Posterior vena cava (tissue), 2 donors: ENCODE measurements at regions not wholly inside any gene's neighbourhood (a gene's known extent, or its start where the extent isn't known, plus 50 kb on each side); places are given as distances from the start of the nearest gene placed in this dataset.

Experiments used
- DNase-seq: peaks from one replicate; pipeline ENCODE4 v3.0.0-alpha.2; 2020; ENCODE audit warnings: low spot score
- intact Hi-C, 2 donors: fragments of 100-400 bp; cut with DNase I; formaldehyde crosslinking; loops; one replicate each; pipeline versions ENCODE4 v1.14.1 to v1.14.2; 2022 to 2023
- donor health status: DM: yes; HTN: yes; CAD: no.
- donor health status: DM: yes; HTN: yes; CAD: no.

- DNase-seq, result no peak
- intact Hi-C loops, result no loop called here
Measured at GRCh38 chr13:33743438-33744368, 74.2 kb upstream of the RFC3 start.

GRCh38 chr13:33744589-33745369 is 73.2 kb upstream of the RFC3 start:
- intact Hi-C loops, result no loop called here
- DNase-seq, result no peak

DNA sequence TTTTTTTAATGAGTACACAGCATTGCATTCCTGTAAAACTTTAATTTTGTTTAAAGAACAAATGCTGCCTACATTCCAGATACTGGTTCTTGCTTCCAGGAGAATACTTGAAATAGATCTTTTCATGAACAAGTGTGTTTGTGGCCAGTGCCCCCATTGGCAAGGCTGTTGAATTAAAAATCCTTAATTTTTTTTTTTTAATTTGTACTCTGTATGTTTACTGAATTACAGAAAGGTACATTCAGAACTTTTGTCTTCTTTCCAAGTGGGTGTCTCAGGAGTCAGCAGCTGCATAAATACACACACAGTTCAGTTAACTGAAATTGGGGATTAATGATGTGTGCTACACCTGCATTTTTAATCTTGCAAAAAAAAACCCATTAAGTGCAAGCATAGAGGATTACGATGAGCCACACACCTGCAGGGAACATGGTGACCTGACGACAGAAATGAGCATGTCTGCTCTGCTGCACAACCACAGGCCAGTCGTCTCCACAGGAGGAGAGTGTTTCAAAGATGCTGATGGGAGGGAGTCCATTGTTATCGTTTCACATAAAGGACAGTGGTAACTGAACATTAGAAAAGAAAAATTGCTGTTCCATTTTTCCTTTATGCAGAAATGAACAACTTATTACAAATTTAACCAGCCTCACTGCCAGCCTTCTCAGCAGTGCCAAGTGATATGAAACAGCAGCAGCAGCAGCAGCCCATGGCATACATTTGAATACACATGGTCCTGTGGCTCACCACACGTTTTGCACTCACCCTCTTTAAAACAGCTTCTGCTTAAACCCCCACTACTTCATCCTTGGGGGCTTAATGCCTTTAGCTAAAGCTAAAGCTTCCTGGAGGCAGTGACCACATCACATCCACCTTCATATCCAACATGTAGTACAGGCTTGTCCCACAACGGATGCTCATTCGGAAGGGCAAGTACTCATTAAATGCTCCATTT is 72.3 kb upstream of the RFC3 start:
- no peak for DNase-seq
- intact Hi-C loops, result no loop called here

GRCh38 chr13:33746867-33747266 is 71.1 kb upstream of the RFC3 start:
- intact Hi-C loops, result no loop called here

DNA sequence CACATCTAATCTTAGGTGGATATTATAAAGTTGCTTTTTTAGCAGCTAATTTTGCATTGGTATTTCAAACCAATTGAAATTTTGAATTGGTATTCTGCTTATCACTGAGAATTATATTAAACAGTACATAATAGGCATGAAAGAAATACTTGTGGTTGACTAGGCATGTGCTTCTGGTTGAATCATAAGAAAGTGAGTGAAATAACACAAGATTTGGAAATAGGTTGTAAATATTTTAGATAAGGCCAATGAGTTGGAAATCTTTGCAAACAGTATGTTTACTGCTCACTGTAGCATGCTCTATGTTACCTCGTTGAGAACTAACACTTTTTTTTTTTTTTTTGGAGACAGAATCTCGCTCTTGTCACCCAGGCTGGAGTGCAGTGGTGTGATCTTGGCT is 66.8 kb upstream of the RFC3 start:
- intact Hi-C loops, result no loop called here
- DNase-seq, result no peak

More at GRCh38 chr13:33746867-33747266, 71.1 kb upstream of the RFC3 start:
- no peak for DNase-seq

DNA sequence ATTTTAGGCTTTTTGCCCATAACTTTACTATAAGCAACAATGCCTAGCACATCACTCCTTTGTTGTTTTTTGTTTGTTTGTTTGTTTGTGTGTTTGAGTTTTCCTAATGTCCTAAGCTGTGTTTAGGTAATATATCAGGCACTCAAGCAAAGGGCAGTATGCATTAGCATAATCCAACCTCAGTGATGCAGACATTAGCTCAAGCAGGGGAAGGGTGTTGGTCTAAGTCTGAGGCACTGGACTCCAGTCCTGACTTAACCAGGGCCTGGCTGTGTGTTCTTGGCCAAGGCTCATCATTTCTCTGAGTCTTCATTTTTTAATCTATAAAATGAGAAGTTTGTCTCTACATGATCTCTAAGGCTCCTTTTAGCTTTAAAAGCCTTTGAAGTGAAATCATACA is 65.9 kb upstream of the RFC3 start:
- intact Hi-C loops, result no loop called here
- DNase-seq, result no peak

GRCh38 chr13:33752597-33752996 is 65.4 kb upstream of the RFC3 start:
- no peak for DNase-seq
- intact Hi-C loops, result no loop called here

DNA sequence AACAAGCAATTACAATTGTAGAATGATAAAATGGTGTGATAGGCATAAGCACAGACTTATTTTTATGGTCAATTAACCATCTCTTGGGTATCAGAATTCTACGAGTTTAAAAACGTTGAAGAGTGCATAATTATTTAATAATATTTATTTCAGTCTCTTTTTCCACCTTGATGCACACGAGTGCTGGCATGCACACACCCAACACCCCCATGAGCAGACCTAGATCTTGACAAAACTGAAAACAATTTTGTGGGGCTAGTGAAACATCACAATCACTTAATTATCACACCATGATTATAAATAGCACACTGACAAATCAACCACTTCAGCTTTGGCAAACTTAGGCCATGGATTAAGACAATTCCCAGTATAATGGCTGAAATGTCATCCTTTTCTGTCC is 61.0 kb upstream of the RFC3 start:
- no peak for DNase-seq
- intact Hi-C loops, result no loop called here

GRCh38 chr13:33757713-33758112 is 60.2 kb upstream of the RFC3 start:
- DNase-seq, result no peak

GRCh38 chr13:33758113-33758512 is 59.8 kb upstream of the RFC3 start:
- intact Hi-C loops, result no loop called here
- DNase-seq, result no peak

More at GRCh38 chr13:33757713-33758112, 60.2 kb upstream of the RFC3 start:
- intact Hi-C loops, result no loop called here

- no peak for DNase-seq
- intact Hi-C loops, result loop anchor here in 1 of 2 donors (5.0 kb wide), 1 partner anchor 1669 kb away; no protein-coding TSS in a partner anchor
Measured at GRCh38 chr13:33761740-33762139, 56.2 kb upstream of the RFC3 start.

DNA sequence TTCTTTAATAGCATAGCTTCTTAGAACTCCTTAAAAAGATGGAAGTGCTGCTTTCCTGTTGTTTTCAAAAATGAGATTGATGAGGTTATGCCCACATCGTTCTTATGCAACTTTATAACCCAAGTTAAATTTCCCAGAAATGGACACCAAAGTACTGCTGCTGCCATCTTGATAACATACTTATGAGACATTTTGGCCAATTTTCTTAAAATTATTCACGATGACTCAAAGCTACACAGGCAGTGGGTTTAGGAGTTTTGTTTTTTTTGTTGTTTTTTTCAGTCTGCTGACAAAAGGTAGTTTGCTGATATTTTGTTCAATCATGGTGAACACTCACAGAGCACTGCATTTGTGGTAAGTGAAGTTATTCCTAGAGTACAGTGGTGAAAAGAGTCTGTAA is 54.9 kb upstream of the RFC3 start:
- intact Hi-C loops, result loop anchor here in 1 of 2 donors (5.0 kb wide), 1 partner anchor 1671 kb away; no protein-coding TSS in a partner anchor
- no peak for DNase-seq

- intact Hi-C loops, result loop anchor here in 1 of 2 donors (5.0 kb wide), 1 partner anchor 1672 kb away; no protein-coding TSS in a partner anchor
- DNase-seq, result no peak
Measured at GRCh38 chr13:33764716-33765115, 53.2 kb upstream of the RFC3 start.

DNA sequence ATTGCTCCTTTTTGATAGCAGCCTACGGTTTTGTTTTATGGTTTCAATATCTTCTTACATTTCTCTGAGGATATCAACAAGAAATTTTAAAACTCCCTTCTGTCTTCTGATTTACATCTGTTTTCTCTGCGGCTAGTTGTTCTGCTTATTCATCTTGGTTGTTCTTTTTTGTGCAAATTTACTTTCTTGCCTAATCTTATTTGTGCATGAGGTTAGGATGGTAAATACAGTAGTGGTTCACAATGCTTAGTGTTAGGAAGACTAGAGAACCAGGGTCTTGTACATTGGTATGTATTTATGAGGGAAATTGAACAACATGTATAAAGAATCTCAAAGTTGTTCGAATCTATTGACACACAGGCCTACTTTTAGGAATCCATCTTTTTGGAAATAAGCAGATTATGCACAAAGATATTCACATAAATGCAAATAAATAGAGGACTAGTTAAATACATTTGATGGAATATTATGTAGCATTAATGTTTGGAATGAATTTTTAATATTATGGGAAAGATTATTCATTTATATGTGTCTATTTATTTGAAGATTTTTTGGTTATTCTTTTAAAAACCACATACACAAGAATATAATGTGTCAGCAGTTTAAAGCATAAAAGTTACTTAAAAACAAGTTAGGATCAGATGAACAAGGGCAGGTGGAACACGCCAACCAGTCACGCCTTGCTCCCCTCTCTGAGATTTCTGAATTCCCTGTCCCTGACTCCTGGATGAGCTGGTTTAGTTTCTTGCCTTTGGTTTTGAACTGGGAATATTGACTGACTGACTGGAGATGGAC is 51.4 kb upstream of the RFC3 start:
- intact Hi-C loops, result no loop called here
- no peak for DNase-seq

DNA sequence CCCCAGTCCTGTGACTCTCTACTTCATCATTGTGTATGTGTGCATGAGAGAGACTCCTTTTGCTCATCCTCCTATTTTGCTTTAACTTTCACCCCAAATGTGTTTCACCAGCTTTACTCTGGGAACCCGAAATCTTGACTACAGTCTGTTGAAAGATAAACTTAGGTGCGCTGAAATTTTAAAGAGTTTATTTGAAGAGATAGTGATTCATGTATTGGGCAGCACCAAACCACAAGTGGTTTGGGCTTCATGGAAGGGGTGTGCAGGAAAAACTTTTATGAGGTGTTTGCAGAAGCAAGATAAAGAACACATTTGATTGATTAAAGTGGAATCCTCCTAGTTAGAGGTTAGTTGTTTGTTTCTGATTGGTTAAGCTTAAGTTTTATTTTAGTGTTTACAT is 50.8 kb upstream of the RFC3 start:
- no peak for DNase-seq
- intact Hi-C loops, result no loop called here
